GM12878 (cell line): ENCODE measurements at regions not wholly inside any gene's neighbourhood (a gene's known extent, or its start where the extent isn't known, plus 50 kb on each side); places are given as distances from the start of the nearest gene placed in this dataset.

Source experiments
- BRCA1 ChIP-seq: IDR thresholded peaks from 2 replicates; pipeline ENCODE4 v1.6.1; 2011; ENCODE audit warnings: low read depth, low read length, improper control_type of control experiment
- CBX5 ChIP-seq: sonication (generic); IDR thresholded peaks from 2 replicates; pipeline ENCODE4 v1.6.1; 2016; ENCODE audit warnings: low read depth, moderate library complexity, mild to moderate bottlenecking, inconsistent platforms
- FOS ChIP-seq: IDR thresholded peaks from 3 replicates; pipeline ENCODE4 v1.6.1; 2011; ENCODE audit warnings: borderline replicate concordance; ENCODE audit not compliant: insufficient read length; ENCODE audit errors: extremely low read depth
- KAT2A ChIP-seq: conservative IDR thresholded peaks from 2 replicates; pipeline ENCODE4 v1.6.1; 2011; ENCODE audit warnings: low read depth, low read length; ENCODE audit not compliant: control insufficient read depth
- KDM1A ChIP-seq: fragments of 200-600 bp; sonication (generic); IDR thresholded peaks from 2 replicates; pipeline ENCODE4 v1.6.1; 2016; ENCODE audit warnings: borderline replicate concordance
- KLF5 ChIP-seq: fragments of 450-650 bp; IDR thresholded peaks from 2 replicates; pipeline ENCODE4 v1.6.1; 2014; ENCODE audit warnings: mild to moderate bottlenecking; ENCODE audit not compliant: partially characterized antibody
- POLR2AphosphoS2 ChIP-seq: IDR thresholded peaks from 2 replicates; pipeline ENCODE4 v1.6.1; 2011; ENCODE audit warnings: low read depth, mild to moderate bottlenecking, low read length, improper control_type of control experiment, moderate library complexity
- SMARCA5 ChIP-seq: fragments of 450-650 bp; IDR thresholded peaks from 2 replicates; pipeline ENCODE4 v1.6.1; 2017; ENCODE audit warnings: mild to moderate bottlenecking
- SREBF2 ChIP-seq: IDR thresholded peaks from 2 replicates; pipeline ENCODE4 v1.6.1; 2012; ENCODE audit warnings: mild to moderate bottlenecking, low read length
- ZBED1 ChIP-seq: IDR thresholded peaks from 2 replicates; pipeline ENCODE4 v1.6.1; 2016; ENCODE audit warnings: borderline replicate concordance
- ZNF274 ChIP-seq: IDR thresholded peaks from one replicate; pipeline ENCODE4 v1.8.0; 2011; ENCODE audit not compliant: insufficient read length, insufficient read depth
- ZZZ3 ChIP-seq: IDR thresholded peaks from 2 replicates; pipeline ENCODE4 v1.6.1; 2011; ENCODE audit warnings: low read depth; ENCODE audit not compliant: control insufficient read depth, insufficient read length
- TF ChIP-seq, protein P1 (sequence below): fragments of 450-650 bp; IDR thresholded peaks from 2 replicates; pipeline ENCODE4 v1.6.1; 2018; ENCODE audit warnings: mild to moderate bottlenecking, low read depth, moderate library complexity; ENCODE audit not compliant: partially characterized antibody
- TF ChIP-seq, protein P2 (sequence below): fragments of 450-650 bp; IDR thresholded peaks from 2 replicates; pipeline ENCODE4 v1.6.1; 2017; ENCODE audit warnings: borderline replicate concordance
- TF ChIP-seq, protein P3 (sequence below): IDR thresholded peaks from 2 replicates; pipeline ENCODE4 v1.6.1; 2012; ENCODE audit warnings: improper control_type of control experiment, low read depth, low read length; ENCODE audit not compliant: insufficient replicate concordance
- TF ChIP-seq, protein P4 (sequence below): fragments of 450-650 bp; IDR thresholded peaks from 2 replicates; pipeline ENCODE4 v1.6.1; 2017; ENCODE audit warnings: mild to moderate bottlenecking, moderate library complexity
- TF ChIP-seq, protein P5 (sequence below): IDR thresholded peaks from 2 replicates; pipeline ENCODE4 v1.6.1; 2011; ENCODE audit warnings: low read depth, mild to moderate bottlenecking, low read length, moderate library complexity, borderline replicate concordance; ENCODE audit errors: extremely low read depth

DNA sequence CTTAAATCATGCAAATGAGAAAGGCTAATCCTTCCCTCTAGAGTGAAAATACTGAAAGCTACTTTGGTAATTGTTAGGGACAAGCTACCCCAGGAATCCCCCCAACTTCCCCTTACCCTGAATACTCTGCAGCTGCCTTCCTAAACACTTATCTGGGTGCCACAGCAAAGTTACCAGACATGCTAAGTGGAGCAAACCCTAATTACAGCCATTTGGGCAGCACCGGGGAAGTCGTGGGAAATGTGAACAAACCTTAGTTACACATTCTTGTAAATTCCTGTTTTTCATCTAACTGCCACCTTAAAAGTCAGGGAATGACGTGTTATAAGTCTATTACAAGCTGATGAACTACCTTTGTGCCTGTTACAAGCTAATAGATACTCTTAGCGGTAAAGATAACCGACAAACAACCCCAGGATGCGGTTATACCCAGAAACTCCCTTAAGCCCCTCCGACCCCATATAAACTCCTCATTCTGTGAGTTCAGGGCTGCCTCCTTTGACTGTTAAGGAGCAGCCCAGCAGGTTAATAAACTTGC lies 66.0 kb upstream of the PLAC8 start (continued):
- TF ChIP-seq KAT2A (no peak), BRCA1 (no peak), CBX5 (no peak), KDM1A (no peak), FOS (no peak), KLF5 (no peak), ZBED1 (no peak), POLR2AphosphoS2 (no peak), SMARCA5 (no peak), ZZZ3 (no peak), SREBF2 (no peak), ZNF274 (no peak)
- TF ChIP-seq, protein P1, sequence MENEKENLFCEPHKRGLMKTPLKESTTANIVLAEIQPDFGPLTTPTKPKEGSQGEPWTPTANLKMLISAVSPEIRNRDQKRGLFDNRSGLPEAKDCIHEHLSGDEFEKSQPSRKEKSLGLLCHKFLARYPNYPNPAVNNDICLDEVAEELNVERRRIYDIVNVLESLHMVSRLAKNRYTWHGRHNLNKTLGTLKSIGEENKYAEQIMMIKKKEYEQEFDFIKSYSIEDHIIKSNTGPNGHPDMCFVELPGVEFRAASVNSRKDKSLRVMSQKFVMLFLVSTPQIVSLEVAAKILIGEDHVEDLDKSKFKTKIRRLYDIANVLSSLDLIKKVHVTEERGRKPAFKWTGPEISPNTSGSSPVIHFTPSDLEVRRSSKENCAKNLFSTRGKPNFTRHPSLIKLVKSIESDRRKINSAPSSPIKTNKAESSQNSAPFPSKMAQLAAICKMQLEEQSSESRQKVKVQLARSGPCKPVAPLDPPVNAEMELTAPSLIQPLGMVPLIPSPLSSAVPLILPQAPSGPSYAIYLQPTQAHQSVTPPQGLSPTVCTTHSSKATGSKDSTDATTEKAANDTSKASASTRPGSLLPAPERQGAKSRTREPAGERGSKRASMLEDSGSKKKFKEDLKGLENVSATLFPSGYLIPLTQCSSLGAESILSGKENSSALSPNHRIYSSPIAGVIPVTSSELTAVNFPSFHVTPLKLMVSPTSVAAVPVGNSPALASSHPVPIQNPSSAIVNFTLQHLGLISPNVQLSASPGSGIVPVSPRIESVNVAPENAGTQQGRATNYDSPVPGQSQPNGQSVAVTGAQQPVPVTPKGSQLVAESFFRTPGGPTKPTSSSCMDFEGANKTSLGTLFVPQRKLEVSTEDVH = no peak
- TF ChIP-seq, protein P2, sequence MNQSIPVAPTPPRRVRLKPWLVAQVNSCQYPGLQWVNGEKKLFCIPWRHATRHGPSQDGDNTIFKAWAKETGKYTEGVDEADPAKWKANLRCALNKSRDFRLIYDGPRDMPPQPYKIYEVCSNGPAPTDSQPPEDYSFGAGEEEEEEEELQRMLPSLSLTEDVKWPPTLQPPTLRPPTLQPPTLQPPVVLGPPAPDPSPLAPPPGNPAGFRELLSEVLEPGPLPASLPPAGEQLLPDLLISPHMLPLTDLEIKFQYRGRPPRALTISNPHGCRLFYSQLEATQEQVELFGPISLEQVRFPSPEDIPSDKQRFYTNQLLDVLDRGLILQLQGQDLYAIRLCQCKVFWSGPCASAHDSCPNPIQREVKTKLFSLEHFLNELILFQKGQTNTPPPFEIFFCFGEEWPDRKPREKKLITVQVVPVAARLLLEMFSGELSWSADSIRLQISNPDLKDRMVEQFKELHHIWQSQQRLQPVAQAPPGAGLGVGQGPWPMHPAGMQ = no peak; the same call in 1 of the 2 replicates
- TF ChIP-seq, protein P3, sequence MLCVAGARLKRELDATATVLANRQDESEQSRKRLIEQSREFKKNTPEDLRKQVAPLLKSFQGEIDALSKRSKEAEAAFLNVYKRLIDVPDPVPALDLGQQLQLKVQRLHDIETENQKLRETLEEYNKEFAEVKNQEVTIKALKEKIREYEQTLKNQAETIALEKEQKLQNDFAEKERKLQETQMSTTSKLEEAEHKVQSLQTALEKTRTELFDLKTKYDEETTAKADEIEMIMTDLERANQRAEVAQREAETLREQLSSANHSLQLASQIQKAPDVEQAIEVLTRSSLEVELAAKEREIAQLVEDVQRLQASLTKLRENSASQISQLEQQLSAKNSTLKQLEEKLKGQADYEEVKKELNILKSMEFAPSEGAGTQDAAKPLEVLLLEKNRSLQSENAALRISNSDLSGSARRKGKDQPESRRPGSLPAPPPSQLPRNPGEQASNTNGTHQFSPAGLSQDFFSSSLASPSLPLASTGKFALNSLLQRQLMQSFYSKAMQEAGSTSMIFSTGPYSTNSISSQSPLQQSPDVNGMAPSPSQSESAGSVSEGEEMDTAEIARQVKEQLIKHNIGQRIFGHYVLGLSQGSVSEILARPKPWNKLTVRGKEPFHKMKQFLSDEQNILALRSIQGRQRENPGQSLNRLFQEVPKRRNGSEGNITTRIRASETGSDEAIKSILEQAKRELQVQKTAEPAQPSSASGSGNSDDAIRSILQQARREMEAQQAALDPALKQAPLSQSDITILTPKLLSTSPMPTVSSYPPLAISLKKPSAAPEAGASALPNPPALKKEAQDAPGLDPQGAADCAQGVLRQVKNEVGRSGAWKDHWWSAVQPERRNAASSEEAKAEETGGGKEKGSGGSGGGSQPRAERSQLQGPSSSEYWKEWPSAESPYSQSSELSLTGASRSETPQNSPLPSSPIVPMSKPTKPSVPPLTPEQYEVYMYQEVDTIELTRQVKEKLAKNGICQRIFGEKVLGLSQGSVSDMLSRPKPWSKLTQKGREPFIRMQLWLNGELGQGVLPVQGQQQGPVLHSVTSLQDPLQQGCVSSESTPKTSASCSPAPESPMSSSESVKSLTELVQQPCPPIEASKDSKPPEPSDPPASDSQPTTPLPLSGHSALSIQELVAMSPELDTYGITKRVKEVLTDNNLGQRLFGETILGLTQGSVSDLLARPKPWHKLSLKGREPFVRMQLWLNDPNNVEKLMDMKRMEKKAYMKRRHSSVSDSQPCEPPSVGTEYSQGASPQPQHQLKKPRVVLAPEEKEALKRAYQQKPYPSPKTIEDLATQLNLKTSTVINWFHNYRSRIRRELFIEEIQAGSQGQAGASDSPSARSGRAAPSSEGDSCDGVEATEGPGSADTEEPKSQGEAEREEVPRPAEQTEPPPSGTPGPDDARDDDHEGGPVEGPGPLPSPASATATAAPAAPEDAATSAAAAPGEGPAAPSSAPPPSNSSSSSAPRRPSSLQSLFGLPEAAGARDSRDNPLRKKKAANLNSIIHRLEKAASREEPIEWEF = no peak
- TF ChIP-seq, protein P4, sequence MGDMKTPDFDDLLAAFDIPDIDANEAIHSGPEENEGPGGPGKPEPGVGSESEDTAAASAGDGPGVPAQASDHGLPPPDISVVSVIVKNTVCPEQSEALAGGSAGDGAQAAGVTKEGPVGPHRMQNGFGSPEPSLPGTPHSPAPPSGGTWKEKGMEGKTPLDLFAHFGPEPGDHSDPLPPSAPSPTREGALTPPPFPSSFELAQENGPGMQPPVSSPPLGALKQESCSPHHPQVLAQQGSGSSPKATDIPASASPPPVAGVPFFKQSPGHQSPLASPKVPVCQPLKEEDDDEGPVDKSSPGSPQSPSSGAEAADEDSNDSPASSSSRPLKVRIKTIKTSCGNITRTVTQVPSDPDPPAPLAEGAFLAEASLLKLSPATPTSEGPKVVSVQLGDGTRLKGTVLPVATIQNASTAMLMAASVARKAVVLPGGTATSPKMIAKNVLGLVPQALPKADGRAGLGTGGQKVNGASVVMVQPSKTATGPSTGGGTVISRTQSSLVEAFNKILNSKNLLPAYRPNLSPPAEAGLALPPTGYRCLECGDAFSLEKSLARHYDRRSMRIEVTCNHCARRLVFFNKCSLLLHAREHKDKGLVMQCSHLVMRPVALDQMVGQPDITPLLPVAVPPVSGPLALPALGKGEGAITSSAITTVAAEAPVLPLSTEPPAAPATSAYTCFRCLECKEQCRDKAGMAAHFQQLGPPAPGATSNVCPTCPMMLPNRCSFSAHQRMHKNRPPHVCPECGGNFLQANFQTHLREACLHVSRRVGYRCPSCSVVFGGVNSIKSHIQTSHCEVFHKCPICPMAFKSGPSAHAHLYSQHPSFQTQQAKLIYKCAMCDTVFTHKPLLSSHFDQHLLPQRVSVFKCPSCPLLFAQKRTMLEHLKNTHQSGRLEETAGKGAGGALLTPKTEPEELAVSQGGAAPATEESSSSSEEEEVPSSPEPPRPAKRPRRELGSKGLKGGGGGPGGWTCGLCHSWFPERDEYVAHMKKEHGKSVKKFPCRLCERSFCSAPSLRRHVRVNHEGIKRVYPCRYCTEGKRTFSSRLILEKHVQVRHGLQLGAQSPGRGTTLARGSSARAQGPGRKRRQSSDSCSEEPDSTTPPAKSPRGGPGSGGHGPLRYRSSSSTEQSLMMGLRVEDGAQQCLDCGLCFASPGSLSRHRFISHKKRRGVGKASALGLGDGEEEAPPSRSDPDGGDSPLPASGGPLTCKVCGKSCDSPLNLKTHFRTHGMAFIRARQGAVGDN = no peak
- TF ChIP-seq, protein P5, sequence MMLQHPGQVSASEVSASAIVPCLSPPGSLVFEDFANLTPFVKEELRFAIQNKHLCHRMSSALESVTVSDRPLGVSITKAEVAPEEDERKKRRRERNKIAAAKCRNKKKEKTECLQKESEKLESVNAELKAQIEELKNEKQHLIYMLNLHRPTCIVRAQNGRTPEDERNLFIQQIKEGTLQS = no peak
